Large intestine (tissue), 3 donors: ENCODE measurements at regions not wholly inside any gene's neighbourhood (a gene's known extent, or its start where the extent isn't known, plus 50 kb on each side); places are given as distances from the start of the nearest gene placed in this dataset.

Experiments used
- DNase-seq, 2 donors: peaks; one replicate each; pipeline versions ENCODE4 v3.0.0 to v3.0.0-alpha.2; 2013
- H3K27ac ChIP-seq: one replicate; pipeline ENCODE4 v1.5.1; 2013; ENCODE audit warnings: low read length
- H3K27me3 ChIP-seq: 2 replicates; pipeline ENCODE4 v1.6.1; 2013; ENCODE audit warnings: low read length; ENCODE audit not compliant: control insufficient read depth, insufficient read depth
- H3K36me3 ChIP-seq: 2 replicates; pipeline ENCODE4 v1.6.1; 2013; ENCODE audit warnings: low read length; ENCODE audit not compliant: control insufficient read depth, insufficient read depth
- H3K4me1 ChIP-seq: one replicate; pipeline ENCODE4 v1.6.1; 2013; ENCODE audit warnings: low read length; ENCODE audit not compliant: control insufficient read depth, insufficient read depth
- H3K4me3 ChIP-seq: one replicate; pipeline ENCODE4 v1.5.1; 2013; ENCODE audit warnings: low read length
- H3K9me3 ChIP-seq: one replicate; pipeline ENCODE4 v1.6.1; 2013; ENCODE audit warnings: mild to moderate bottlenecking, low read depth, low read length, moderate library complexity; ENCODE audit not compliant: control insufficient read depth
- WGBS: methylation state at CpG from one replicate; pipeline ENCODE4 v1.1.5; 2013; ENCODE audit warnings: low lambda C conversion rate; ENCODE audit not compliant: insufficient coverage; 5-methylcytosine and 5-hydroxymethylcytosine counted together

- no peak overlapping the region for H3K4me3 ChIP-seq
- WGBS: 100% methylated on average over 1 of the region's 1 CpG
- H3K27ac ChIP-seq: no peak overlapping the region
- peaks cover 4% of the 10 kb centered on the region for H3K4me1 ChIP-seq
- H3K9me3 ChIP-seq: no peaks in the 10 kb centered on the region
- DNase-seq: no peak
- no peaks in the 10 kb centered on the region for H3K27me3 ChIP-seq
- no peaks in the 10 kb centered on the region for H3K36me3 ChIP-seq
Observed at GRCh38 chr19:23522431-23522830, 127.2 kb upstream of the ZNF91 start.

- Histone ChIP-seq H3K27me3 (no peaks in the 10 kb centered on the region), H3K4me3 (no peak overlapping the region), H3K36me3 (no peaks in the 10 kb centered on the region), H3K9me3 (no peaks in the 10 kb centered on the region), H3K4me1 (peaks cover 4% of the 10 kb centered on the region), H3K27ac (no peak overlapping the region)
- WGBS: no CpG with 5 or more reads among the region's 1 CpG
- DNase-seq: no peak
Observed at GRCh38 chr19:23521471-23521870, 126.2 kb upstream of the ZNF91 start.

- no peak overlapping the region for H3K4me3 ChIP-seq
- DNase-seq: no peak
- no CpG with 5 or more reads among the region's 2 CpGs for WGBS
- H3K36me3 ChIP-seq: no peaks in the 10 kb centered on the region
- no peak overlapping the region for H3K27ac ChIP-seq
- H3K4me1 ChIP-seq: no peaks in the 10 kb centered on the region
- no peaks in the 10 kb centered on the region for H3K27me3 ChIP-seq
- no peaks in the 10 kb centered on the region for H3K9me3 ChIP-seq
Observed at GRCh38 chr19:23520441-23520840, 125.2 kb upstream of the ZNF91 start.

- Histone ChIP-seq H3K27ac (no peak overlapping the region), H3K4me1 (no peaks in the 10 kb centered on the region), H3K9me3 (no peaks in the 10 kb centered on the region), H3K4me3 (no peak overlapping the region), H3K36me3 (no peaks in the 10 kb centered on the region), H3K27me3 (no peaks in the 10 kb centered on the region)
- no peak for DNase-seq
- no CpG with 5 or more reads among the region's 1 CpG for WGBS
Observed at GRCh38 chr19:23519031-23519430, 123.8 kb upstream of the ZNF91 start.

- WGBS: 80% methylated on average over 1 of the region's 2 CpGs
- H3K9me3 ChIP-seq: peaks cover 3% of the 10 kb centered on the region
Observed at GRCh38 chr19:23516266-23516665, 121.0 kb upstream of the ZNF91 start.

GRCh38 chr19:23515551-23515950 lies 120.3 kb upstream of the ZNF91 start:
- WGBS: no CpG with 5 or more reads among the region's 1 CpG
- Histone ChIP-seq H3K9me3 (peaks cover 3% of the 10 kb centered on the region), H3K4me1 (no peaks in the 10 kb centered on the region)

More at GRCh38 chr19:23516266-23516665, 121.0 kb upstream of the ZNF91 start:
- no peaks in the 10 kb centered on the region for H3K27me3 ChIP-seq
- no peaks in the 10 kb centered on the region for H3K4me1 ChIP-seq
- no peak overlapping the region for H3K4me3 ChIP-seq
- H3K27ac ChIP-seq: no peak overlapping the region
- no peak for DNase-seq
- no peaks in the 10 kb centered on the region for H3K36me3 ChIP-seq

GRCh38 chr19:23512151-23512925 lies 117.1 kb upstream of the ZNF91 start:
- no peaks in the 10 kb centered on the region for H3K36me3 ChIP-seq
- H3K27me3 ChIP-seq: no peaks in the 10 kb centered on the region
- no peak for DNase-seq
- no peaks in the 10 kb centered on the region for H3K4me1 ChIP-seq
- H3K27ac ChIP-seq: no peak overlapping the region
- 100% methylated on average over 1 of the region's 24 CpGs for WGBS
- peaks cover 3% of the 10 kb centered on the region for H3K9me3 ChIP-seq
- H3K4me3 ChIP-seq: no peak overlapping the region

More at GRCh38 chr19:23515551-23515950, 120.3 kb upstream of the ZNF91 start:
- no peak overlapping the region for H3K27ac ChIP-seq
- H3K27me3 ChIP-seq: no peaks in the 10 kb centered on the region
- H3K36me3 ChIP-seq: no peaks in the 10 kb centered on the region
- H3K4me3 ChIP-seq: no peak overlapping the region
- DNase-seq: no peak

GRCh38 chr19:23509686-23510450 lies 114.6 kb upstream of the ZNF91 start:
- Histone ChIP-seq H3K27me3 (no peaks in the 10 kb centered on the region), H3K9me3 (peaks cover 3% of the 10 kb centered on the region), H3K4me1 (no peaks in the 10 kb centered on the region), H3K4me3 (no peak overlapping the region), H3K27ac (no peak overlapping the region), H3K36me3 (no peaks in the 10 kb centered on the region)
- WGBS: 42% methylated on average over 1 of the region's 3 CpGs
- DNase-seq: no peak

- Histone ChIP-seq H3K36me3 (no peaks in the 10 kb centered on the region), H3K4me3 (no peak overlapping the region), H3K27ac (no peak overlapping the region), H3K9me3 (peaks cover 3% of the 10 kb centered on the region), H3K4me1 (no peaks in the 10 kb centered on the region), H3K27me3 (no peaks in the 10 kb centered on the region)
- WGBS: 40% methylated on average over 1 of the region's 7 CpGs
- no peak for DNase-seq
Observed at GRCh38 chr19:23507446-23507845, 112.2 kb upstream of the ZNF91 start.

GRCh38 chr19:23505738-23506137 lies 110.5 kb upstream of the ZNF91 start:
- H3K27me3 ChIP-seq: no peaks in the 10 kb centered on the region
- no peak overlapping the region for H3K27ac ChIP-seq
- no peaks in the 10 kb centered on the region for H3K36me3 ChIP-seq
- no peaks in the 10 kb centered on the region for H3K4me1 ChIP-seq
- 40% methylated on average over 1 of the region's 1 CpG for whole genome bisulfite sequencing
- DNase-seq: no peak
- no peaks in the 10 kb centered on the region for H3K9me3 ChIP-seq
- no peak overlapping the region for H3K4me3 ChIP-seq
